ENCODE measurements at regions not wholly inside any gene's neighbourhood (a gene's known extent, or its start where the extent isn't known, plus 50 kb on each side); places are given as distances from the start of the nearest gene placed in this dataset.

DNA sequence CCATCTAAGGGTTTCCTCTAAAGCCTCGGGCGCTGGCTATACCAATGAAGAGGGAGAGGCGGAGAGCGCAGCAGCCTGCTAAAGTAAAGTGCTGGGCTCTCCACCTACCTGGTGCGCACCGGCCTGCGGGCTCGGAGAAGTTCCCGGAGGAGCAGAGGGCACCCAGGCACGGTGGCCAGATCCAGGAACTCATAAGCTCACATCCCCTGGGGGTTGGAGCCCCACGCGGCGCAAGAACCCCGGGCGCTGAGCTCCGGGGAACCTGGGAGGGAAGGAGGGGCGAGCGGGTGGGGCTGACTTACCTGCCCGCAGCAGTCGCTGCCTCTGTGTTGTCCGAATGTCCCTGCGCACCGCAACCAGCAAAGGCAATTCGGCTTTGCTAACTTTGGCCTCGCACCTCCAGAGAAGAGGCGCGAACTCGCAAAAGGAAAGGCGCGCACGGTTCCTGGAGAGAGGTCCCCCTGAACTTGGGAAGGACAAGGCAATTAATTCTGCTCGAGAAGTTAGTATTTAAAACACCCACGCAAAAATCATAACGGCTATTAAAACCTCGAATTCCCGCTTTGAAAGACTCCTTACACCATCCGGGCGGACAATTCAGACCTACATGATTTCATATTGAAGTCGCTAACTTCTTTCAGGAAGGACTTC, 127.6 kb upstream of the C11orf58 start:
- TF ChIP-seq, protein P1, sequence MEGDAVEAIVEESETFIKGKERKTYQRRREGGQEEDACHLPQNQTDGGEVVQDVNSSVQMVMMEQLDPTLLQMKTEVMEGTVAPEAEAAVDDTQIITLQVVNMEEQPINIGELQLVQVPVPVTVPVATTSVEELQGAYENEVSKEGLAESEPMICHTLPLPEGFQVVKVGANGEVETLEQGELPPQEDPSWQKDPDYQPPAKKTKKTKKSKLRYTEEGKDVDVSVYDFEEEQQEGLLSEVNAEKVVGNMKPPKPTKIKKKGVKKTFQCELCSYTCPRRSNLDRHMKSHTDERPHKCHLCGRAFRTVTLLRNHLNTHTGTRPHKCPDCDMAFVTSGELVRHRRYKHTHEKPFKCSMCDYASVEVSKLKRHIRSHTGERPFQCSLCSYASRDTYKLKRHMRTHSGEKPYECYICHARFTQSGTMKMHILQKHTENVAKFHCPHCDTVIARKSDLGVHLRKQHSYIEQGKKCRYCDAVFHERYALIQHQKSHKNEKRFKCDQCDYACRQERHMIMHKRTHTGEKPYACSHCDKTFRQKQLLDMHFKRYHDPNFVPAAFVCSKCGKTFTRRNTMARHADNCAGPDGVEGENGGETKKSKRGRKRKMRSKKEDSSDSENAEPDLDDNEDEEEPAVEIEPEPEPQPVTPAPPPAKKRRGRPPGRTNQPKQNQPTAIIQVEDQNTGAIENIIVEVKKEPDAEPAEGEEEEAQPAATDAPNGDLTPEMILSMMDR (conservative IDR thresholded peaks at IDR 0.05 in 1 of 2, IDR thresholded peaks at IDR 0.05 in 1 of 2; ENCODE audit: extremely low read depth in 1 of 2, insufficient read depth in 1 of 2, low read depth in 1 of 2, low read length in 2 of 2), result no peak
- peak; percentile 76 for TF ChIP-seq EZH2 (IDR thresholded peaks at IDR 0.05; ENCODE audit: borderline replicate concordance, low read length)

Data from mammary epithelial cell (primary cell).